H1 (cell line): ENCODE measurements at regions not wholly inside any gene's neighbourhood (a gene's known extent, or its start where the extent isn't known, plus 50 kb on each side); places are given as distances from the start of the nearest gene placed in this dataset.

ENCODE experiments used
- CTCF ChIA-PET: fragments of 300-600 bp; sonication (Branson Sonifier 250); formaldehyde crosslinking; loops from one replicate; lab custom pipeline; 2021; ENCODE audit not compliant: partially characterized antibody; lab: Charles Lee
- POLR2A ChIA-PET: fragments of 300-600 bp; sonication (Branson Sonifier 250); formaldehyde crosslinking; loops from one replicate; lab custom pipeline; 2021; ENCODE audit warnings: inconsistent platforms; ENCODE audit not compliant: partially characterized antibody; lab: Charles Lee
- DNase-seq, 2 experiments: peaks; one replicate each; pipeline versions ENCODE4 v3.0.0 to v3.0.0-alpha.2; 2010 to 2022; ENCODE audit warnings: low spot score in 2 of 2, low read depth in 1 of 2, mixed read lengths in 1 of 2
- FAIRE-seq: peaks from 2 replicates; lab custom pipeline; 2011; peaks lifted over from hg19 to GRCh38; lab: Jason Lieb, UNC
- H2AFZ ChIP-seq: 2 replicates; pipeline ENCODE4 v1.8.1; 2012; ENCODE audit warnings: low read length, inconsistent platforms
- H2AK5ac ChIP-seq: 2 replicates; pipeline ENCODE4 v1.6.1; 2013; ENCODE audit warnings: low read depth, low read length
- H2BK120ac ChIP-seq: replicated peaks from 2 replicates; pipeline ENCODE3; 2013; ENCODE audit warnings: low read depth, low read length, inconsistent platforms
- H2BK12ac ChIP-seq: 2 replicates; pipeline ENCODE4 v1.6.1; 2013; ENCODE audit warnings: low read depth, low read length
- H2BK15ac ChIP-seq: 2 replicates; pipeline ENCODE4 v1.6.1; 2013; ENCODE audit warnings: low read length
- H2BK20ac ChIP-seq: 2 replicates; pipeline ENCODE4 v1.6.1; 2013; ENCODE audit warnings: low read length
- H2BK5ac ChIP-seq: 2 replicates; pipeline ENCODE4 v1.6.1; 2013; ENCODE audit warnings: low read depth, low read length
- H3K14ac ChIP-seq: 2 replicates; pipeline ENCODE4 v1.6.1; 2013; ENCODE audit warnings: inconsistent platforms; ENCODE audit not compliant: insufficient read length
- H3K18ac ChIP-seq: 2 replicates; pipeline ENCODE4 v1.6.1; 2013; ENCODE audit warnings: low read length; ENCODE audit errors: extremely low read depth
- H3K23ac ChIP-seq: 2 replicates; pipeline ENCODE4 v1.6.1; 2013; ENCODE audit warnings: inconsistent platforms; ENCODE audit not compliant: insufficient read length
- H3K23me2 ChIP-seq: 2 replicates; pipeline ENCODE4 v1.6.1; 2013; ENCODE audit warnings: low read depth, low read length
- H3K27ac ChIP-seq: 2 replicates; pipeline ENCODE4 v1.6.1; 2011; ENCODE audit warnings: low read depth, low read length, inconsistent platforms
- H3K27me3 ChIP-seq, 4 experiments: replicated peaks in 1 of 4; 1 replicate in 1 of 4; 2 replicates in 3 of 4; pipeline versions ENCODE4 v1.6.1 to v1.8.1; 2011 to 2013; ENCODE audit warnings: low read length in 3 of 4, mild to moderate bottlenecking in 3 of 4, inconsistent platforms in 2 of 4, mixed read lengths in 2 of 4, moderate library complexity in 1 of 4; ENCODE audit not compliant: control insufficient read depth in 3 of 4, insufficient read depth in 3 of 4; ENCODE audit errors: extremely low read depth in 1 of 4
- H3K36me3 ChIP-seq, 4 experiments: 2 replicates each; pipeline versions ENCODE4 v1.6.1 to v1.8.1; 2011 to 2013; ENCODE audit warnings: mild to moderate bottlenecking in 4 of 4, low read length in 3 of 4, moderate library complexity in 2 of 4, control low read depth in 1 of 4, inconsistent platforms in 1 of 4; ENCODE audit not compliant: insufficient read depth in 4 of 4, control insufficient read depth in 2 of 4
- H3K4ac ChIP-seq: replicated peaks from 2 replicates; pipeline ENCODE3; 2013; ENCODE audit warnings: low read length, low read depth, mixed read lengths, inconsistent platforms; ENCODE audit not compliant: insufficient read length
- H3K4me1 ChIP-seq, 4 experiments: replicated peaks in 1 of 4; 1 replicate in 1 of 4; 2 replicates in 3 of 4; pipeline versions ENCODE4 v1.6.1 to v1.8.1; 2011 to 2013; ENCODE audit warnings: low read length in 3 of 4, inconsistent platforms in 2 of 4, mixed read lengths in 1 of 4; ENCODE audit not compliant: insufficient read depth in 4 of 4, control insufficient read depth in 3 of 4
- H3K4me2 ChIP-seq, 2 experiments: 2 replicates each; pipeline versions ENCODE4 v1.6.1 to v1.8.1; 2011 to 2013; ENCODE audit warnings: low read depth in 2 of 2, low read length in 2 of 2, control low read depth in 1 of 2, inconsistent platforms in 1 of 2, mild to moderate bottlenecking in 1 of 2; ENCODE audit not compliant: insufficient read depth in 1 of 2
- H3K4me3 ChIP-seq, 4 experiments: fragments of 200-600, 300-600 bp in 1 of 4; sonication (generic), shearing (Covaris generic), sonication (Bioruptor Twin) in 1 of 4; 2 replicates each; pipeline versions ENCODE4 v1.5.1 to v1.8.1; 2011 to 2016; ENCODE audit warnings: low read length in 4 of 4, low read depth in 3 of 4, control low read depth in 2 of 4, inconsistent platforms in 2 of 4, mild to moderate bottlenecking in 2 of 4, mixed read lengths in 1 of 4, moderate library complexity in 1 of 4; ENCODE audit not compliant: insufficient read depth in 2 of 4; ENCODE audit errors: extremely low read depth in 1 of 4
- H3K56ac ChIP-seq: replicated peaks from 2 replicates; pipeline ENCODE3; 2013; ENCODE audit warnings: low read depth, mild to moderate bottlenecking, mixed read lengths, low read length, inconsistent platforms; ENCODE audit not compliant: insufficient read length
- H3K79me1 ChIP-seq: 2 replicates; pipeline ENCODE4 v1.6.1; 2013; ENCODE audit warnings: low read depth, low read length, control low read depth
- H3K79me2 ChIP-seq, 2 experiments: 2 replicates each; pipeline versions ENCODE4 v1.6.1 to v1.8.1; 2012 to 2013; ENCODE audit warnings: low read length in 2 of 2, mild to moderate bottlenecking in 2 of 2, inconsistent platforms in 1 of 2; ENCODE audit not compliant: insufficient read depth in 2 of 2, control insufficient read depth in 1 of 2
- H3K9ac ChIP-seq, 4 experiments: replicated peaks in 1 of 4; 1 replicate in 1 of 4; 2 replicates in 3 of 4; pipeline versions ENCODE4 v1.6.1 to v1.8.1; 2011 to 2013; ENCODE audit warnings: low read depth in 3 of 4, low read length in 3 of 4, control low read depth in 2 of 4, mild to moderate bottlenecking in 2 of 4, moderate library complexity in 2 of 4, inconsistent platforms in 1 of 4; ENCODE audit errors: extremely low read depth in 1 of 4
- H3K9me3 ChIP-seq, 2 experiments: 2 replicates each; pipeline versions ENCODE4 v1.6.1 to v1.8.1; 2012 to 2013; ENCODE audit warnings: mild to moderate bottlenecking in 2 of 2, moderate library complexity in 2 of 2, control low read depth in 1 of 2, inconsistent platforms in 1 of 2, low read depth in 1 of 2, low read length in 1 of 2, mixed read lengths in 1 of 2; ENCODE audit not compliant: insufficient read depth in 2 of 2
- H4K20me1 ChIP-seq, 2 experiments: replicated peaks in 1 of 2; 2 replicates each; pipeline versions ENCODE3 to v1.8.1; 2011 to 2013; ENCODE audit warnings: inconsistent platforms in 2 of 2, low read length in 2 of 2, mild to moderate bottlenecking in 1 of 2; ENCODE audit not compliant: insufficient read depth in 2 of 2, control insufficient read depth in 1 of 2
- H4K5ac ChIP-seq: 2 replicates; pipeline ENCODE4 v1.6.1; 2013; ENCODE audit warnings: low read length, low read depth, mixed read lengths, inconsistent platforms; ENCODE audit not compliant: insufficient read length
- H4K8ac ChIP-seq: 2 replicates; pipeline ENCODE4 v1.8.0; 2013; ENCODE audit warnings: mild to moderate bottlenecking, moderate library complexity, low read length, inconsistent platforms; ENCODE audit not compliant: insufficient read depth; ENCODE audit errors: extremely low read depth
- H4K91ac ChIP-seq: replicated peaks from 2 replicates; pipeline ENCODE3; 2013; ENCODE audit warnings: low read length, mixed read lengths, inconsistent platforms; ENCODE audit not compliant: insufficient read length
- CBX8 ChIP-seq: fragments of 300-800, 300-1000 bp; sonication (generic); IDR thresholded peaks from 2 replicates; pipeline ENCODE4 v1.7.1; 2016; ENCODE audit warnings: low read depth, low read length, borderline replicate concordance
- CEBPB ChIP-seq: IDR thresholded peaks from 2 replicates; pipeline ENCODE4 v1.6.1; 2012; ENCODE audit warnings: low read depth, low read length
- CTBP2 ChIP-seq: IDR thresholded peaks from 2 replicates; pipeline ENCODE4 v1.7.0; 2011; ENCODE audit warnings: borderline replicate concordance, mild to moderate bottlenecking, moderate library complexity, mixed read lengths, low read length; ENCODE audit not compliant: insufficient read depth, insufficient read length
- CTCF ChIP-seq, 3 experiments: IDR thresholded peaks; 1 replicate in 2 of 3; 2 replicates in 1 of 3; pipeline versions ENCODE4 v1.5.1 to v1.6.1; 2011; ENCODE audit warnings: low read length in 3 of 3, mild to moderate bottlenecking in 3 of 3, inconsistent platforms in 2 of 3, low read depth in 1 of 3, moderate library complexity in 1 of 3; ENCODE audit not compliant: insufficient read depth in 1 of 3; ENCODE audit errors: control extremely low read depth in 1 of 3
- EP300 ChIP-seq, 2 experiments: IDR thresholded peaks; 1 replicate in 1 of 2; 2 replicates in 1 of 2; pipeline ENCODE4 v1.6.1; 2011 to 2012; ENCODE audit warnings: low read depth in 2 of 2, low read length in 2 of 2, mild to moderate bottlenecking in 2 of 2, borderline replicate concordance in 1 of 2, inconsistent platforms in 1 of 2, moderate library complexity in 1 of 2
- HDAC2 ChIP-seq, 2 experiments: fragments of 300-600 bp in 1 of 2; sonication (generic) in 1 of 2; IDR thresholded peaks; 2 replicates each; pipeline ENCODE4 v1.6.1; 2011 to 2012; ENCODE audit warnings: low read depth in 2 of 2, low read length in 2 of 2, mild to moderate bottlenecking in 2 of 2, moderate library complexity in 2 of 2, borderline replicate concordance in 1 of 2, inconsistent platforms in 1 of 2
- JUN ChIP-seq: IDR thresholded peaks from 2 replicates; pipeline ENCODE4 v1.6.1; 2011; ENCODE audit warnings: low read depth, mild to moderate bottlenecking, improper control_type of control experiment, low read length
- KDM1A ChIP-seq: fragments of 200-600, 300-600 bp; sonication (generic); IDR thresholded peaks from 2 replicates; pipeline ENCODE4 v1.7.1; 2016; ENCODE audit warnings: mild to moderate bottlenecking, low read length, borderline replicate concordance
- PHF8 ChIP-seq: fragments of 200-600 bp; sonication (generic); conservative IDR thresholded peaks from 2 replicates; pipeline ENCODE4 v1.7.1; 2012; ENCODE audit warnings: low read depth, mild to moderate bottlenecking, inconsistent platforms, low read length, moderate library complexity
- POLR2AphosphoS5 ChIP-seq: IDR thresholded peaks from 2 replicates; pipeline ENCODE4 v1.6.1; 2011; ENCODE audit warnings: low read depth, low read length
- RAD21 ChIP-seq, 2 experiments: IDR thresholded peaks in 1 of 2; conservative IDR thresholded peaks in 1 of 2; 2 replicates each; pipeline ENCODE4 v1.6.1; 2011; ENCODE audit warnings: low read depth in 2 of 2, low read length in 2 of 2, improper control_type of control experiment in 1 of 2, inconsistent platforms in 1 of 2, mild to moderate bottlenecking in 1 of 2, moderate library complexity in 1 of 2
- SP2 ChIP-seq: IDR thresholded peaks from 2 replicates; pipeline ENCODE4 v1.6.1; 2012; ENCODE audit warnings: mild to moderate bottlenecking, low read length, inconsistent platforms
- TEAD4 ChIP-seq: IDR thresholded peaks from 2 replicates; pipeline ENCODE4 v1.6.1; 2012; ENCODE audit warnings: low read depth, low read length, inconsistent platforms, mixed read lengths

- Histone ChIP-seq H3K79me1 (no peaks in the 10 kb centered on the region), H2BK15ac (no peak overlapping the region), H2BK12ac (no peak overlapping the region), H3K79me2 (no peaks in the 10 kb centered on the region), H2BK120ac (no peak overlapping the region), H3K14ac (no peak overlapping the region), H3K4ac (no peak overlapping the region), H4K91ac (no peak overlapping the region), H3K4me3 (no peak overlapping the region), H3K9ac (no peak overlapping the region), H3K56ac (no peak overlapping the region), H3K23ac (no peak overlapping the region), H4K5ac (no peak overlapping the region), H3K27me3 (no peaks in the 10 kb centered on the region), H3K18ac (no peak overlapping the region), H2BK20ac (no peak overlapping the region), H3K4me2 (no peak overlapping the region), H2AFZ (no peak overlapping the region), H4K8ac (no peak overlapping the region), H3K27ac (no peak overlapping the region), H3K36me3 (no peaks in the 10 kb centered on the region), H3K9me3 (no peaks in the 10 kb centered on the region), H3K4me1 (no peaks in the 10 kb centered on the region), H2AK5ac (no peak overlapping the region), H4K20me1 (no peaks in the 10 kb centered on the region), H3K23me2 (no peaks in the 10 kb centered on the region), H2BK5ac (no peak overlapping the region)
- CTCF ChIA-PET: no interaction called here
- POLR2A ChIA-PET: no interaction called here
- TF ChIP-seq CBX8 (no peak), TEAD4 (no peak), JUN (no peak), PHF8 (no peak), CTCF (IDR thresholded peaks at IDR 0.05; ENCODE audit: control extremely low read depth in 1 of 3, insufficient read depth in 1 of 3, low read depth in 1 of 3, low read length in 3 of 3) (no peak), RAD21 (IDR thresholded peaks at IDR 0.05 in 1 of 2, conservative IDR thresholded peaks at IDR 0.05 in 1 of 2; ENCODE audit: low read depth in 2 of 2, low read length in 2 of 2) (no peak), CEBPB (no peak), KDM1A (no peak), EP300 (IDR thresholded peaks at IDR 0.05; ENCODE audit: borderline replicate concordance in 1 of 2, low read depth in 2 of 2, low read length in 2 of 2) (no peak), POLR2AphosphoS5 (no peak), HDAC2 (IDR thresholded peaks at IDR 0.05; ENCODE audit: borderline replicate concordance in 1 of 2, low read depth in 2 of 2, low read length in 2 of 2) (no peak), SP2 (no peak), CTBP2 (no peak)
- DNase-seq (no peak), FAIRE-seq (no peak)
These were observed 511.6 kb downstream of the CDY2B start for GRCh38 chrY:17368413-17368812.
